ENCODE measurements at regions not wholly inside any gene's neighbourhood (a gene's known extent, or its start where the extent isn't known, plus 50 kb on each side); places are given as distances from the start of the nearest gene placed in this dataset.

- TF ChIP-seq TSHZ1 (tag by site-specific recombination; IDR thresholded peaks at IDR 0.05; ENCODE audit: borderline replicate concordance) (no peak), ZEB2 (tag by site-specific recombination; IDR thresholded peaks at IDR 0.05) (no peak), HOXC10 (CRISPR knock-in tag; IDR thresholded peaks at IDR 0.05) (no peak), ZNF391 (tag by site-specific recombination; IDR thresholded peaks at IDR 0.05; ENCODE audit: borderline replicate concordance, low read depth) (no peak), RBAK (tag by site-specific recombination; IDR thresholded peaks at IDR 0.05) (no peak), ZNF239 (tag by site-specific recombination; IDR thresholded peaks at IDR 0.05) (no peak)
Observed at GRCh38 chr2:194550702-194551101, 1106.3 kb upstream of the SLC39A10 start (continued).

GRCh38 chr2:194549387-194549786 is 1107.6 kb upstream of the SLC39A10 start:
- POLR2A ChIA-PET: no interaction called here
- CTCF ChIA-PET: interaction anchor here (1.1 kb wide), 1 partner anchor 11 kb away, joined by 3 read pairs; no protein-coding TSS in a partner anchor

GRCh38 chr2:194545978-194546377 is 1111.0 kb upstream of the SLC39A10 start:
- no peaks in the 10 kb centered on the region for H3K9me3 ChIP-seq (ENCODE audit: control insufficient read depth, insufficient read depth, low read depth, low read length)
- no peak overlapping the region for H3K4me3 ChIP-seq (ENCODE audit: low read depth, low read length)
- POLR2A ChIA-PET: no interaction called here
- no peaks in the 10 kb centered on the region for H3K4me1 ChIP-seq (ENCODE audit: control insufficient read depth, insufficient read depth, low read length)
- TF ChIP-seq KLF9 (tag by site-specific recombination; IDR thresholded peaks at IDR 0.05; ENCODE audit: low read depth) (no peak), ZNF121 (tag by site-specific recombination; IDR thresholded peaks at IDR 0.05) (no peak), ZNF664 (tag by site-specific recombination; IDR thresholded peaks at IDR 0.05) (no peak), ZNF18 (tag by site-specific recombination; IDR thresholded peaks at IDR 0.05) (no peak), BCL11B (tag by site-specific recombination; IDR thresholded peaks at IDR 0.05; ENCODE audit: low read depth) (no peak), ZNF792 (tag by site-specific recombination; IDR thresholded peaks at IDR 0.05) (no peak), ZNF600 (tag by site-specific recombination; IDR thresholded peaks at IDR 0.05) (no peak), ZBTB49 (tag by site-specific recombination; IDR thresholded peaks at IDR 0.05; ENCODE audit: low read depth) (no peak), ZSCAN30 (tag by site-specific recombination; IDR thresholded peaks at IDR 0.05) (no peak), KLF7 (tag by site-specific recombination; IDR thresholded peaks at IDR 0.05; ENCODE audit: borderline replicate concordance) (no peak), ZNF335 (tag by site-specific recombination; conservative IDR thresholded peaks at IDR 0.05) (no peak), ZNF423 (tag by site-specific recombination; IDR thresholded peaks at IDR 0.05) (no peak)
- H3K27ac ChIP-seq (ENCODE audit: extremely low read depth, low read depth, low read length): no peak overlapping the region
- CTCF ChIA-PET: interaction anchor here (1.0 kb wide), 1 partner anchor 10 kb away, joined by 3 read pairs; no protein-coding TSS in a partner anchor
- no peaks in the 10 kb centered on the region for H3K36me3 ChIP-seq (ENCODE audit: control insufficient read depth in 2 of 2, insufficient read depth in 1 of 2, low read length in 2 of 2)

More at GRCh38 chr2:194549387-194549786, 1107.6 kb upstream of the SLC39A10 start:
- H3K4me3 ChIP-seq (ENCODE audit: low read depth, low read length): no peak overlapping the region
- H3K27ac ChIP-seq (ENCODE audit: extremely low read depth, low read depth, low read length): no peak overlapping the region
- TF ChIP-seq ZNF76 (tag by site-specific recombination; IDR thresholded peaks at IDR 0.05; ENCODE audit: borderline replicate concordance, low read depth): no peak
- TF ChIP-seq ZNF776 (tag by site-specific recombination; IDR thresholded peaks at IDR 0.05; ENCODE audit: borderline replicate concordance): no peak
- TF ChIP-seq SCRT1 (tag by site-specific recombination; IDR thresholded peaks at IDR 0.05; ENCODE audit: borderline replicate concordance): no peak
- H3K36me3 ChIP-seq (ENCODE audit: control insufficient read depth in 2 of 2, insufficient read depth in 1 of 2, low read length in 2 of 2): no peaks in the 10 kb centered on the region
- no peaks in the 10 kb centered on the region for H3K4me1 ChIP-seq (ENCODE audit: control insufficient read depth, insufficient read depth, low read length)
- H3K9me3 ChIP-seq (ENCODE audit: control insufficient read depth, insufficient read depth, low read depth, low read length): no peaks in the 10 kb centered on the region
